ENCODE measurements at regions not wholly inside any gene's neighbourhood (a gene's known extent, or its start where the extent isn't known, plus 50 kb on each side); places are given as distances from the start of the nearest gene placed in this dataset.

GRCh38 chr13:106722620-106723019 lies 154.7 kb upstream of the ARGLU1 start:
- DNase-seq (ENCODE audit: insufficient read length, low spot score) (no peak), FAIRE-seq (no peak)

- FAIRE-seq (no peak), DNase-seq (ENCODE audit: insufficient read length, low spot score) (no peak)
Measured at GRCh38 chr13:106721599-106721998, 153.7 kb upstream of the ARGLU1 start.

- FAIRE-seq (no peak), DNase-seq (ENCODE audit: insufficient read length, low spot score) (no peak)
Measured at GRCh38 chr13:106714271-106714982, 146.5 kb upstream of the ARGLU1 start.

- DNase-seq (ENCODE audit: insufficient read length, low spot score) (no peak), FAIRE-seq (no peak)
Measured at GRCh38 chr13:106712381-106712780, 144.4 kb upstream of the ARGLU1 start.

GRCh38 chr13:106710266-106710665 lies 142.3 kb upstream of the ARGLU1 start:
- FAIRE-seq (no peak), DNase-seq (ENCODE audit: insufficient read length, low spot score) (no peak)

GRCh38 chr13:106709522-106709921 lies 141.6 kb upstream of the ARGLU1 start:
- FAIRE-seq = no peak
- no peak for DNase-seq (ENCODE audit: insufficient read length, low spot score)

GRCh38 chr13:106702505-106702904 lies 134.6 kb upstream of the ARGLU1 start:
- DNase-seq (ENCODE audit: insufficient read length, low spot score) (no peak), FAIRE-seq (no peak)

- FAIRE-seq (no peak), DNase-seq (ENCODE audit: insufficient read length, low spot score) (no peak)
Measured at GRCh38 chr13:106701771-106702341, 133.9 kb upstream of the ARGLU1 start.

GRCh38 chr13:106700439-106700838 lies 132.5 kb upstream of the ARGLU1 start:
- DNase-seq (ENCODE audit: insufficient read length, low spot score) = no peak
- no peak for FAIRE-seq

GRCh38 chr13:106700007-106700406 lies 132.1 kb upstream of the ARGLU1 start:
- FAIRE-seq (no peak), DNase-seq (ENCODE audit: insufficient read length, low spot score) (no peak)

GRCh38 chr13:106699311-106699710 lies 131.4 kb upstream of the ARGLU1 start:
- no peak for FAIRE-seq
- no peak for DNase-seq (ENCODE audit: insufficient read length, low spot score)

- no peak for FAIRE-seq
- DNase-seq (ENCODE audit: insufficient read length, low spot score) = no peak
Measured at GRCh38 chr13:106696719-106697118, 128.8 kb upstream of the ARGLU1 start.

GRCh38 chr13:106696140-106696539 lies 128.2 kb upstream of the ARGLU1 start:
- no peak for DNase-seq (ENCODE audit: insufficient read length, low spot score)
- FAIRE-seq = no peak

GRCh38 chr13:106695139-106695538 lies 127.2 kb upstream of the ARGLU1 start:
- FAIRE-seq (no peak), DNase-seq (ENCODE audit: insufficient read length, low spot score) (no peak)

- no peak for FAIRE-seq
- no peak for DNase-seq (ENCODE audit: insufficient read length, low spot score)
Measured at GRCh38 chr13:106691861-106692260, 123.9 kb upstream of the ARGLU1 start.

GRCh38 chr13:106691341-106691740 lies 123.4 kb upstream of the ARGLU1 start:
- FAIRE-seq (no peak), DNase-seq (ENCODE audit: insufficient read length, low spot score) (no peak)

GRCh38 chr13:106690779-106691178 lies 122.8 kb upstream of the ARGLU1 start:
- FAIRE-seq (no peak), DNase-seq (ENCODE audit: insufficient read length, low spot score) (no peak)

GRCh38 chr13:106689906-106690305 lies 122.0 kb upstream of the ARGLU1 start:
- DNase-seq (ENCODE audit: insufficient read length, low spot score) (no peak), FAIRE-seq (no peak)

- FAIRE-seq = no peak
Measured at GRCh38 chr13:106688940-106689339, 121.0 kb upstream of the ARGLU1 start.

GRCh38 chr13:106686163-106686562 lies 118.2 kb upstream of the ARGLU1 start:
- FAIRE-seq (no peak), DNase-seq (ENCODE audit: insufficient read length, low spot score) (no peak)

More at GRCh38 chr13:106688940-106689339, 121.0 kb upstream of the ARGLU1 start:
- no peak for DNase-seq (ENCODE audit: insufficient read length, low spot score)

GRCh38 chr13:106685143-106685542 lies 117.2 kb upstream of the ARGLU1 start:
- DNase-seq (ENCODE audit: insufficient read length, low spot score) (no peak), FAIRE-seq (no peak)

GRCh38 chr13:106683918-106684317 lies 116.0 kb upstream of the ARGLU1 start:
- FAIRE-seq = no peak

GRCh38 chr13:106683179-106683578 lies 115.2 kb upstream of the ARGLU1 start:
- DNase-seq (ENCODE audit: insufficient read length, low spot score) (no peak), FAIRE-seq (no peak)

More at GRCh38 chr13:106683918-106684317, 116.0 kb upstream of the ARGLU1 start:
- no peak for DNase-seq (ENCODE audit: insufficient read length, low spot score)
